GM18907 (cell line): ENCODE measurements at regions not wholly inside any gene's neighbourhood (a gene's known extent, or its start where the extent isn't known, plus 50 kb on each side); places are given as distances from the start of the nearest gene placed in this dataset.
"Not testable (repeated sequence)": the region's sequence is repeated elsewhere in the genome, so short reads cannot be mapped to it uniquely, and the experiment has no call there.

ENCODE experiments used
- ATAC-seq: cut with Tn5 transposase; IDR thresholded peaks from one replicate; pipeline ENCODE4 v1.9.1; 2021; ENCODE audit warnings: mild to moderate bottlenecking, moderate library complexity; ENCODE audit not compliant: unreplicated experiment

DNA sequence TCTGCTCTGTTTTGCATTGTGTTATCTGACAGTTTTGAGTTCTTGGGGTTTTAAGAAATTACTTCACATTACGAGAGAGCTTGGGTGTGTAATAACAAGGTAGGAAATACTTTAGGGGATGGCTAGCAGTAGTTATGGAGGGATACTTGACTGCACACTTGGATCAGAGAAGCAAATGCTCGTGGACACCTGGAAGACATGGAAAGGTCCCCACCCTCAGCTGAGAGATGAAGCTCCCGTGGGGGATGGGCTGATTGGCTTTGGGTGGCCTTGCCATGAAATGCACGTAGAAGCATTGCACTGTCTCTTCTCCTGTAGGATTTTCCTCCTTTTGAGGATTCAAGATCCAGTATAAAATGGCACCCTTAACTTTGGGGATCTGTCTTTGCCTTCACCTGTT, 61.5 kb upstream of the UNC93A start:
- ATAC-seq: no peak

GRCh38 chr6:167230288-167230687, 60.8 kb upstream of the UNC93A start:
- no peak for ATAC-seq

GRCh38 chr6:167232356-167232755, 58.8 kb upstream of the UNC93A start:
- no peak for ATAC-seq

GRCh38 chr6:167233490-167233889, 57.6 kb upstream of the UNC93A start:
- no peak for ATAC-seq

- ATAC-seq: not testable (repeated sequence)
Measured at GRCh38 chr6:167234576-167234975, 56.5 kb upstream of the UNC93A start.

- ATAC-seq: no peak
Measured at GRCh38 chr6:167235005-167235404, 56.1 kb upstream of the UNC93A start.

DNA sequence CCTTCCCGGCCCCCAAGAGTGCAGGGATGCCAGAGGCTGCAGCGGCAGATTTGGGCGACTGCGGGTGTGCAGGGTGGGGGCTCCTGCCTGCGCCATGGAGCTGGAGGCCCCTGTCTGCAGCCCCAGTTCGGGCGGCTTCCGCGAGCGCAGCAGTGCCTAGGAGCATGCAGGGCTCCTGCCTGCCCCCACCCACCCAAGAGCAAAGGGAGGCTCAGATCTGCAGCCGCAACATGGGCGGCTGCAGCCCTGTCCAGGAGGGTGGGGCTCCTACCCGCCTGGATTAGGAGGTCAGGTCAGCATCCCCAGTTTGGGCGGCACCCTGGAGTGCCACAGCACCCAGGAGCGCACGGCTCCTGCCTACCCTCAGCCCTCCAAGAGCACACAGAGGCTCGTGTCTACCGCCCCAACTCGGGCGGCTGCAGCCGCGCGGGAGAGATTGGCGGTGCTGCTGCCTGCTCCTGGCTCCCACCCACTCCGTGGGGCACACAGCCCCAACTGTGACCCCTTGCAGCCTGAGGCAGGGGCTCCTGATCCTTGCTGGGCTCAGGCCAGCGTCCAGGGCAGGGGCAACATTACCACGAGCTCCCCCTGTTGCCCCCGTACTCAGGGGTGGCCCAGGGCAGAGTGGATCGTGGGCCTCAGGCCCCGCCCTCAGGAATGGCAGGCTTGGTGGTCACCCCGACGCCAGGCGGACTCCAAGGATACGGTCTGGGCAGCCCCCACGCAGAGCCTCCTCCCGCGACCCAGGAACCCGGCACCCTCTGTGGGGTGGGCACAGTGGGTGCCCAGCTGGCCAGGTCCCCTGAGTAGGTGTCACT, 55.5 kb upstream of the UNC93A start:
- ATAC-seq: no peak

DNA sequence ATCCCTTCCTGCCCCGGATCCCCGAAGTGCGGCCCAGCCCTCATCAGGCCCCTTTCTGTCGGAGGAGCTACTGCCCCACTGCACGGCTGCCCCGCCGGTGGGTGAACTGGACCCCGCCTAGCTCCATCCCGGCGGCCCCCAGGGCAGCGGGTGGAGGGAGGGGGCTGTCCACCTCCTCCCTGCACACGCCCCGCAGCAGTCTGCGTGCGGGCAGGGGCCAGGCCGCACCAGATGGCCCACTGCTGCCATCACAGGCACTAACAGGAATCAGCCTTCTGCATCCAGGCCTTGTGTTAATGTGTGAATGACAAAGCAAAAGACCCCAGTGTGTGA, 54.9 kb upstream of the UNC93A start:
- no peak for ATAC-seq

GRCh38 chr6:167237438-167238145, 53.5 kb upstream of the UNC93A start:
- ATAC-seq: no peak

GRCh38 chr6:167238146-167238693, 52.9 kb upstream of the UNC93A start:
- ATAC-seq: no peak

DNA sequence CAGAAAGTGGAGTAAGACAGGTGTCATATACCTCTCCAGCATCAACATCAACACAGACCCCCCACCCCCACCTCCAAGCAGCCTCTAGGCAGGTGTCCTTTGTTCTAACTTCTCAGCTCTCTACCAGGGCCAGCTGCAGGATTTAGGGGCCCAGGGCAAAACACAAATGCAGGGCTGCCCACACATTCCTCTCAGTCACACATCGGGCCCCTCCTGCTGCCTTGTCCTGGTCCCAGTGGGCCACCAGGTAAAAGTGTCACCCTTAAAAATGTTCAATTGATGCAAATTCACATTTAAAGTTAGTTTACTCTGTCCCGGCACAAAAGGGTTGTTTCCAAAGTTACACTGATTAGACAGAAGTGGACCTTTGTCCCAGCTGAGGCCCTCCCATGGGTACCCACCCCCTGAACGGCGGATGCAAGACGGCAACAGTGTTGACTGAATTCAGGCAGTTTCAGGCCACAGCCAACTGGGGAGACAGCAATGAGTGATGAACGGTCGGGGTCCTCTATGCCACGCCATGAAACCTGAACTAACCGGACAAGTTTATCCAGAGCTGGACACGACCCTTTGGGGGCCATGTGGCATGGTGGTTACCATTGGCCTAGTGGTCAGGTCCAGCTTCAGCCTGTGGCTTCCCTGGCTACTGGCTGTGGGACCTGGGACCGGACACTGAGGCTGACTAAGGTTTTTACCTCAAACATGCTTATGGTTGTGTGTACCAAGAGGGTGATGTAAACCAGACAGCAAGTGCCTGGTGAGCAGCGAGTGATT, 52.2 kb upstream of the UNC93A start:
- ATAC-seq: no peak

- ATAC-seq: not testable (repeated sequence)
Measured at GRCh38 chr6:167239470-167239869, 51.6 kb upstream of the UNC93A start.

- ATAC-seq: no peak
Measured at GRCh38 chr6:167240034-167240541, 51.0 kb upstream of the UNC93A start.
